ENCODE measurements at regions not wholly inside any gene's neighbourhood (a gene's known extent, or its start where the extent isn't known, plus 50 kb on each side); places are given as distances from the start of the nearest gene placed in this dataset.

- H3K36me3 ChIP-seq: no peaks in the 10 kb centered on the region
- TF ChIP-seq CTCF (IDR thresholded peaks at IDR 0.05): no peak
- no peaks in the 10 kb centered on the region for H3K27me3 ChIP-seq
- H3K27ac ChIP-seq: no peak overlapping the region
- intact Hi-C loops (cut with DNase I; ENCODE audit: low total_unique reads): no loop called here
- no peak for DNase-seq
- no peaks in the 10 kb centered on the region for H3K9me3 ChIP-seq
- H3K4me1 ChIP-seq: no peaks in the 10 kb centered on the region
- no peak overlapping the region for H3K4me3 ChIP-seq
These were observed 267.2 kb downstream of the TMEM114 start for GRCh38 chr16:8323153-8323552.

GRCh38 chr16:8320131-8320530 is 270.2 kb downstream of the TMEM114 start:
- Histone ChIP-seq H3K27ac (no peak overlapping the region), H3K4me1 (no peaks in the 10 kb centered on the region), H3K4me3 (no peak overlapping the region), H3K9me3 (peaks cover 0 to 3% (median 0%) of the 10 kb centered on the region in 3 donors), H3K27me3 (no peaks in the 10 kb centered on the region), H3K36me3 (no peaks in the 10 kb centered on the region)
- DNase-seq: no peak
- TF ChIP-seq CTCF (IDR thresholded peaks at IDR 0.05): no peak
- intact Hi-C loops (cut with DNase I; ENCODE audit: low total_unique reads): no loop called here

- intact Hi-C loops (cut with DNase I; ENCODE audit: low total_unique reads): no loop called here
- no peaks in the 10 kb centered on the region for H3K4me1 ChIP-seq
- H3K27ac ChIP-seq: no peak overlapping the region
- no peak for DNase-seq
- TF ChIP-seq CTCF (IDR thresholded peaks at IDR 0.05): no peak
- H3K27me3 ChIP-seq: no peaks in the 10 kb centered on the region
- H3K36me3 ChIP-seq: no peaks in the 10 kb centered on the region
- H3K4me3 ChIP-seq: no peak overlapping the region
- peaks cover 0 to 3% (median 0%) of the 10 kb centered on the region in 3 donors for H3K9me3 ChIP-seq
These were observed 279.5 kb downstream of the TMEM114 start for GRCh38 chr16:8310816-8311215.

- Histone ChIP-seq H3K9me3 (peaks cover 0 to 2% (median 0%) of the 10 kb centered on the region in 3 donors), H3K36me3 (no peaks in the 10 kb centered on the region), H3K27ac (no peak overlapping the region), H3K4me1 (no peaks in the 10 kb centered on the region), H3K27me3 (no peaks in the 10 kb centered on the region), H3K4me3 (no peak overlapping the region)
- intact Hi-C loops (cut with DNase I; ENCODE audit: low total_unique reads): no loop called here
- TF ChIP-seq CTCF (IDR thresholded peaks at IDR 0.05): no peak
- DNase-seq: no peak
These were observed 280.0 kb downstream of the TMEM114 start for GRCh38 chr16:8310323-8310722.

- no peak for TF ChIP-seq CTCF (IDR thresholded peaks at IDR 0.05)
- Histone ChIP-seq H3K36me3 (no peaks in the 10 kb centered on the region), H3K27ac (no peak overlapping the region), H3K9me3 (no peaks in the 10 kb centered on the region), H3K4me3 (no peak overlapping the region), H3K27me3 (no peaks in the 10 kb centered on the region), H3K4me1 (no peaks in the 10 kb centered on the region)
- intact Hi-C loops (cut with DNase I; ENCODE audit: low total_unique reads): no loop called here
- no peak for DNase-seq
These were observed 285.1 kb downstream of the TMEM114 start for GRCh38 chr16:8305201-8305600.

GRCh38 chr16:8299635-8300034 is 290.7 kb downstream of the TMEM114 start:
- H3K4me1 ChIP-seq: no peaks in the 10 kb centered on the region
- H3K4me3 ChIP-seq: no peak overlapping the region
- no peak for DNase-seq
- H3K36me3 ChIP-seq: no peaks in the 10 kb centered on the region
- no peaks in the 10 kb centered on the region for H3K9me3 ChIP-seq
- H3K27ac ChIP-seq: no peak overlapping the region
- intact Hi-C loops (cut with DNase I; ENCODE audit: low total_unique reads): no loop called here
- no peaks in the 10 kb centered on the region for H3K27me3 ChIP-seq
- TF ChIP-seq CTCF (IDR thresholded peaks at IDR 0.05): no peak
